Activated CD8-positive, alpha-beta memory T cell treated with anti-CD3 and anti-CD28 coated beads, Interleukin-2, amount 50 U/mL, for 1 hour (primary cell): ENCODE measurements at regions not wholly inside any gene's neighbourhood (a gene's known extent, or its start where the extent isn't known, plus 50 kb on each side); places are given as distances from the start of the nearest gene placed in this dataset.

Source experiments
- DNase-seq: peaks from one replicate; pipeline ENCODE4 v3.0.0-alpha.2; 2020; ENCODE audit errors: extremely low read depth

DNA sequence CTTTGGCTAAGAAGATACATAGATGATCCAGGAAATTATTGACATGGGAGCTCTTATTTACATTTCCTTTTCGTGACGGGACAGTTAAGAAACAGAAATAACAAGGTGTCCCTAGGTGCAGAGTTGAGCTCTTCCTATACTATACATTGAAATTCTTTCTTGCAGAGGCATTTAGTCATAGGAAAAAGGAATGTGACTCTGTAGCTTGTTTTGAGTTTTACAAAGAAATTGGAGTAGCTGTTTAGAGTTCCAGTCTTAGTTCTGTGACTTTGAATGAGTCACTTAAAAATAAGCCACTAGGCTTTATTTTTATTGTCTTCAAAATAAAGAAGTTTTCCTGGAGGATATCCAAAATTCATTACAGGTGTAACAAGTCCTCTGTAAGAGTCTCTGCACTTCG lies 723.5 kb upstream of the SGO1 start:
- no peak for DNase-seq

DNA sequence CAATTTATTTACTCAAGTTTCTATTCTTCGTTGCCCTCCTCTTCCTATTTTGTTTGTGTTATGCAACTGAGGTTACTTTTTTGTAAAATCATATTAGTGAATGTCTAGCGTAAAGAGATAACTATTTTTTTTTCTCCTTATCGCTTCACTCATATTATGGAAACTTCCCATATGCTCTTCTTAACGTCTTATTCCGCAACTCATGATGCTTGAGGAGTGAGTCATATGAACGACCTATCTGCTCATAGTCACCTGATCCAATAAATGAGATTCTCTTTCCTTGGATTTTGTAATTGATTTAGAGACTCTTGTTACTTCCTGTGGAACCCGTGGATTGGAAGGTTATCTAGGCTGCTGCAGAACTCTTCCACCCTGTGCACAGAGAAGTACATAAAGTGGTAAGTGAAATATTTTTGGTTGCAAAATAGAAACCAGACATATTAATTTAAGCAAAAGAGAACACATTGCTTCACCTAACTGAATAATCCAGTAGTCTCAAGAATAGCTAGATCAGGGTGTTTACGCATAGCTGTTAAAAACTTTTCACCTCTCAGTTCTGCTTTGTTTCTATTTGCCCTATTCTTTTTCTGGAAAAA lies 719.3 kb upstream of the SGO1 start:
- no peak for DNase-seq

GRCh38 chr3:20904671-20905070 lies 718.7 kb upstream of the SGO1 start:
- no peak for DNase-seq

- DNase-seq: no peak
These were observed 713.0 kb upstream of the SGO1 start for GRCh38 chr3:20898962-20899361.

- no peak for DNase-seq
These were observed 704.1 kb upstream of the SGO1 start for GRCh38 chr3:20890111-20890519.

- DNase-seq: no peak
These were observed 692.7 kb upstream of the SGO1 start for GRCh38 chr3:20878691-20879090.

- DNase-seq: no peak
These were observed 687.2 kb upstream of the SGO1 start for GRCh38 chr3:20873235-20873634.

GRCh38 chr3:20870106-20870899 lies 684.3 kb upstream of the SGO1 start:
- DNase-seq: no peak

- no peak for DNase-seq
These were observed 679.8 kb upstream of the SGO1 start for GRCh38 chr3:20865803-20866202.

- DNase-seq: no peak
These were observed 675.4 kb upstream of the SGO1 start for GRCh38 chr3:20861454-20861853.

- DNase-seq: no peak
These were observed 671.6 kb upstream of the SGO1 start for GRCh38 chr3:20857636-20858035.

- DNase-seq: no peak
These were observed 667.9 kb upstream of the SGO1 start for GRCh38 chr3:20853890-20854289.

DNA sequence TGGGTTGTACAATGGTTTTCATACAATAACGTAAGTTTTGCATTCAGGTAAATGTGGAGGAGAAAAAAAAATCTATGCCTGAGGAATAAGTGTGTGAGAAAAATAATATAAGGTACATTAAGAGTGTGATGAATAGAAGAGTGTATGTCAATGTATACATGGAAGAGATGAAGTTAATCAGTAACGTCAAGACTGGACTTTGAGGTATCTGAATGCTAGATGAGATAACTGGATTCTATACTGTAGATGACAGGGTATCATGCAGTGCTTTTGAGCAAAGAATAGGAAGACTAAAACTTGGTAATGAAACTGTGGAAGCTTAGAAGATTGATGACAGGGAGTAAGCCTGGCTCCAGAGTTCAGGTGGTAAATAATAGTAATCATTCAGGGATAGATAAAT lies 666.7 kb upstream of the SGO1 start:
- no peak for DNase-seq

DNA sequence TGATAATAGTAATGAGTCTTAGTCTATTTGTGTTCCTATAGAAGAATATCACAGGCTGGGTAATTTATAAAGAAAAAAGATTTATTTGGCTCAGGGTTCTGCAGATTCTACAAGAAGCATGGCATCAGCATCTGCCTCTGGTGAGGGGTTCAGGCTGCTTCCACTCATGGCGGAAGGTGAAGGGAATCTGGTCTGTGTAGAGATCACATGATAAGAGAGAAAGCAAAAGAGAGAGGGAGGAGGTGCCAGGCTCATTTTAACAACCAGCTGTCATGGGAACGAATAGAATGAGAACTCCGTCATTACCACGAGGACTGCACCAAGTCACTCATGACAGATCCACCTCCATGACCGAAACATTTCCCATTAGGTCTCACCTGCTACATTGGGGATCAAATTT lies 664.0 kb upstream of the SGO1 start:
- no peak for DNase-seq

DNA sequence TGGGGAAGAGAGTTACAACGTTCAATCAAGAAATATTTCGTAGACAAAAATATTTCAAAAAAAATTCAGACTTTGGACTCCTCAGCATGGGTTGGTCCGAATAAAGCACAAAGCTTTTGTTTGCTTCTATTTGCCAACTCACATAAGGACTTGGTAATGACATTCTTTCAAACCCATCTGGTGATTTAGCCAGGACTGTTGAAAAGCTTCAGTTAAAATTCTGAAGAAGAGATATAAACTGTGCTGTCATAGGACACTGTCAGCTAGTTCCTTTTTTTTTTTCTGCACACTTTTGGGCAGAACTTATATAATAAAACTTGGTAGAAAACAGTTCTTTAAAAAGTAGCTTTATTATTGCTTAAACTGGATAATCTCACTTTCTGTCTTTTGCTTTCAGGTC lies 660.8 kb upstream of the SGO1 start:
- no peak for DNase-seq

DNA sequence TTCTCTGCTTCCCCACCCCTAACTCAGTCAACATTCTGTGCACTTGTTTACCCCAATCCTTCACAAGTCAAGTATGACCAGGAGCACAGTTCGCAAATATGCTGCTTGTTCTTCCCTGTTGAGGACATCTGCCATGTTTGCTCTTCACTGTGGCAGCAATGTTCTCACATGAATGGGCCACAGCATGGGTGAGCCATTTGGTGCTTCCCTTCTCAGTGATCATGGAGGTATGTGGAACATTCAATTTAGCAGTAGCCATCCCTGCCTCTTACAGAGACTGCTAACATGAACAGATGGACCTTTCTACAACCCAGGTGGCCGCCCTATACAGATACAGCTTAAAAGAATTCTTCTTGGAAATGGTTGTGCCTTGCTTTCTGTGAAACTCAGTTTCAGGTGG lies 660.1 kb upstream of the SGO1 start:
- DNase-seq: no peak

- DNase-seq: no peak
These were observed 658.8 kb upstream of the SGO1 start for GRCh38 chr3:20844851-20845250.

- no peak for DNase-seq
These were observed 656.8 kb upstream of the SGO1 start for GRCh38 chr3:20842594-20843436.

GRCh38 chr3:20842002-20842401 lies 656.0 kb upstream of the SGO1 start:
- DNase-seq: no peak

GRCh38 chr3:20837676-20838302 lies 651.8 kb upstream of the SGO1 start:
- DNase-seq: no peak

DNA sequence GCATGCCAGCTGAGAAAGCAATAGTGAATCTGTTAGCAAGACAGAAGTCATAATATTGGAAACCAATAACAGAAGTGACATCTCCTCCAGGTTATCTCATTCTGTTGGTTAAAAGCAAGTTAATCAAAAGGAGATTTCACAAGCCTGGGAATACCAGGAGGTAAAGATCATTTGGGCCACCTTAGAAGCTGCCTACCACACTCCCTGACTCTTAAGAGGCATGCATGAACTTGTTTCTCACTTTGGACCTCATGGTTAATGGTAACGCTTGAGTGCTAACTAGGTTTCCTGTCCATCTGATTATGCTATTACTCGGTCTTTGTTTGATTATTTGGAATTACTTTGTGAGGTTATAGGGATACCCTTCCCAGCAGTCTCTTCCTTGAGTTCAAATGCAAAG lies 650.8 kb upstream of the SGO1 start:
- DNase-seq: no peak

DNA sequence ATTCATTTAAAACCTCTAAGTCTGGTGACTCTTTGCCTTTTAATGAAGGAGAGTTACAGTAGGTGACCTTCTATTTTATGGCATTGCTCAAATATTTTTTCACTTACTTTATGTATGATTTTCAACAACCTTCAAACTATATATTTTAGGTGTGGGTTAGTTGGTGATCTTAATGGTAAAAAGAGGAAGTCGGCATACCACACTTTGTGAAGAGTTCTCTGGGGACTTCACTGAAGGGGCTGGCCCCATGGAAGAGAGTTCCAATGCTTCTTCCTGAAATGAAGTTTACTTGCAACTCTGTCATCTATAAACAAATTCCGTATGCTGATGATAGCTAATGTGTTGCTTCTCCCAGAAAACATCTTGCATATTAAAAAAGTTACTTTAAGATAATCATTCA lies 647.0 kb upstream of the SGO1 start:
- DNase-seq: no peak
